NCI-H345 (cell line): ENCODE measurements at regions not wholly inside any gene's neighbourhood (a gene's known extent, or its start where the extent isn't known, plus 50 kb on each side); places are given as distances from the start of the nearest gene placed in this dataset.
"Not testable (repeated sequence)": the region's sequence is repeated elsewhere in the genome, so short reads cannot be mapped to it uniquely, and the experiment has no call there.

Experiments used
- DNase-seq: peaks from one replicate; lab custom pipeline; 2025; lab: John Stamatoyannopoulos, UW

DNA sequence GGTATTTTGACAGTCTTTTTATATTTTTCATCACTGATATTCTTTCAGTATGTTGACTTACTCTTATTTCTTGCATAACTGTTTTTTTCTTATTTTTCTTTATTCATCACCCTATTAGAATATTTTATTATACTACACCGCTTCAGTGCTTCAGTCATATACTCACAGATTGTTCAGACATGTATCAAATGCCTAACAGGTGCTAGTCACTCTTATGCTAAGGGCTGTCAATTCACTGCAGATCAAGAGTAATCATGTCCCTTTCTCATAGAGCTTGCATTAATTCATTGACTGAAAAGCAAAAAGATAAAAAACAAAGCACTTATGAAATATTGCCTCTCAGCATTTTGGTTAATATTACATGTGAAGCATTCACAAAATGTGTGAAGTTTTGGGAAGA lies 1435.6 kb downstream of the STIM2 start:
- DNase-seq: no peak

- no peak for DNase-seq
These were observed 1450.3 kb downstream of the STIM2 start for GRCh38 chr4:28310926-28311325.

- not testable (repeated sequence) for DNase-seq
These were observed 1451.9 kb downstream of the STIM2 start for GRCh38 chr4:28312497-28312896.

DNA sequence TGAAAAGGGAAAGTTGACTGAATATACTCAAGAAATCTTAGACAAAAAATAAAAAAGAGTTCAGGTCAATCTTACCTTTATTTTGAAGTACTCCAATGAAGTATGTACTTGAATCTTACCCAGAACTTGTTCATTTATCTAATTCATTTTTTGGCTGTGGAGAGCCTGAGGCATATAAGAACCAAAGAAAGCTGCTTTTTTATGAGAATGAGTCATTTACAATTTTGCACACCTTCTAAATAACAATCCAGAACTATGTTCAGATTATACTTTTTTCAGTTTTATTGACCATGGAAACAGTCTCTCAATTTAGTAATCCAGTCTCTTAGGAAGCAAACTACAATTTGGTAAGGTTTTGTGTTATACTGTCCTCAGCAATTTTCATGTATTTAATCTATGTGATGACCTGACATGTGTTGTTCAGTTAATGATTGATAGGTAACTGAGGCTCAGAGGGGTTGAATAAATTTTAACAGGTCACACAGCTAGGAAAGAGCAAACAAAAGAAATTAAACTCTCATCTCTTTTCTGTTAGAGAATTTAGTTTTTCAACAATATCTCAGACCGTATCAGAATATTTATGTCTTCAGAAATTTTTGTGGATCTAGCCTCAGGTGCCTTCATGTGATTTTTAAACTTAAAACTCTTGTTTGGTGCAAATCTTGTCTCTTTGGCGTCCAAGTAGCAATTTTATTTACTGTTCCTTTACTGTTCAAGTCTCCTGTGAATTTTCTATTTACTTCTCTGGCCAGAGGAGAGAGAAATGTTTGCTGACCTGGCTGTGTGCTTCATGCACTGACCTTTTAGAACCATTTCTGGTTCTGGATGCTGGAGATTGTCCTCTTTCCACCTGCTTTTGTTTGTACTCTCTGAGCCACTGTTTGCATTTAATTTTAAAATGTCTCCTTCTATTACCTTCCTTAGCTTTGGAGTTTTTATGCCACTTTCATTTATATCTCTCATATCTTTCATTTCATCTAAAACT lies 1453.4 kb downstream of the STIM2 start:
- DNase-seq: no peak

DNA sequence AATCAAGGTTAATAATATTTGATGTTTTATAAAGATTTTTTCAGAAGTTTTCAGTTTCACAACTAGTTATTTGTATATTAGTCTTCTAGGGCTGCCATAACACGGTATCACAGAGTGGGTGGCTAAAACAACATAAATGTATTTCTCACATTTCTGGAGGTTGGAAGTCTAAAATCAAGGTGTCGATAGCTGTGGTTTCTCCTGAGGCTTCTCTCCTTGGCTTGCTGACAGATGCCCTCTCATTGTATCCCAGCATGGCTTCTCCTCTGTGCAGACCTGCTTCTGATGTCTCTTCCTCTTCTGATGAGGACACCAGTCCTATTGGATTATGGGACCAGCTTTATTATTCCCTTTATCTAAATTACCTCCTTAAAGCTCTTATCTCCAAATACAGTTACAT lies 1456.6 kb downstream of the STIM2 start:
- DNase-seq: no peak

- no peak for DNase-seq
These were observed 1473.6 kb downstream of the STIM2 start for GRCh38 chr4:28334249-28334648.

DNA sequence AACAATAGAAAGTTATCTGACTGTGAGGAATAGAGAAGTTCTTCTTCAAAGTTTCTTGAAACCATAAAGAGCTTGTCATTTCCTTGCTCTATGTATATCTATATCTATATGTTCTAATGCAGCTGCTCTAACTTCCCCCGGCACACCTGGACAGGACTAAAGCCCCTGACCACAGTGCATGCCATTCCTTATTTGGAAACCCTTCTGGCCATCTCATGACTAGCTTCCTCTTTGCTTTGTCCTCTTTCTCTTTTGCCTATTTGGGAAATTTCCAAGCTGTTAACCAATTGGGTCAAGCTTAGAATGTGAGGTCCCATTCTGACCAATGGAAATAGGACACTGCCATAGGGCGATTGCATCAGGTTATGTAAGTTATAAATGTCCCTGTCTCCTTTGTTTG lies 1481.1 kb downstream of the STIM2 start:
- no peak for DNase-seq

GRCh38 chr4:28350485-28350884 lies 1489.8 kb downstream of the STIM2 start:
- no peak for DNase-seq

- no peak for DNase-seq
These were observed 1490.5 kb downstream of the STIM2 start for GRCh38 chr4:28351102-28351501.

DNA sequence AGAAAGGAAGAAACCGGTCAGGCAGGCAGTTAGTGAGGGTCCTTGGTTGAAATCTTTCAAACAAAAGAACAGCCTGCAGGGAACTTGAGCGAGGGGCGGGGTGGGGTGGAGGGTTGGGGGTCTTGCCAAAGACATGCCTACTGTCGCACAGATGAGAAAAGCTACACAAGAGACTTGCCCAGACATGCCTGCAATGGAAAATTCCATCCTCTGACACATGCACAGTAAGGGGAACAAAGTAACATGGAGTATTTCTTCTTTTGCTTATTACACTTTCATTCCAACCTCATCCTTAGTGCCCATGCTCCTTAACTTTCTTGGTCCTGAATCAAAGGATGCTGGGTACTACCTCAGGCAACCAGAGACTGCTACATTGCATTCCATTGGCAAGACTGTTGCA lies 1491.2 kb downstream of the STIM2 start:
- no peak for DNase-seq

DNA sequence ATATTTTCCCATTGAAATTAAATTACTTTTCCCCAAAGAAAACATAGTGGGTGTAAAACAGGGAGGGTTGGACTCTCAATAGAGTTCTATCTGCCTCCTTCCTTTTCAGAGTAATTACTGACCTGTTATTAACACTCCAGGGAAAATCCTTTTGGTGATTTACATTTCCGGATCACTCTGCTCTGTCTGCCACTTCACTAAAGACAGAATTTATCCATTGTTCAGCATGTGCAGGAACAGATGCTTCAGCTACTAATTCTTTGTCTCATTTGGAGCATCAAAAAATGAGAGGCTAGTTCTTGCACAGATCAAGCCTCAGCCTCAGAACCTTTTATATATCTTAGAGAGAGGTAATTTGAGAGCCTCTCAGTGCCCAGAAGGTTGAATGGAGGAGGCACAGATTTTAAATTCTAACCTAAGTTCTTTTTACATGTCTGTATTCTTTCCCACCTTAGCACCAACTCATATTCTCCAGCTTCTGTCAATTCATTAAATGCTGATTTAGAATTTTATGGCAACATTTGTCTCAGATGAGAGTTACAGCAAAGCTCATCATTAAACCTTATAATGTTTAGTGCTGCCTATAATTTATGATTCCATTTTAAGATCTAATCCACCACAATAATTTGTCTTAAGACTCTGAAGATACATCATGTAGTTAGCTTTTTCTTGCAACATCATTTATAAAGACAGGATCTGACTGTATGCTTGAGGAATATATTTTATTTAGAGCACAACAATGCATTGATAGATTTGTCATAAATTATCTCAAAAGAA lies 1494.4 kb downstream of the STIM2 start:
- DNase-seq: no peak

GRCh38 chr4:28357990-28358389 lies 1497.3 kb downstream of the STIM2 start:
- DNase-seq: no peak

DNA sequence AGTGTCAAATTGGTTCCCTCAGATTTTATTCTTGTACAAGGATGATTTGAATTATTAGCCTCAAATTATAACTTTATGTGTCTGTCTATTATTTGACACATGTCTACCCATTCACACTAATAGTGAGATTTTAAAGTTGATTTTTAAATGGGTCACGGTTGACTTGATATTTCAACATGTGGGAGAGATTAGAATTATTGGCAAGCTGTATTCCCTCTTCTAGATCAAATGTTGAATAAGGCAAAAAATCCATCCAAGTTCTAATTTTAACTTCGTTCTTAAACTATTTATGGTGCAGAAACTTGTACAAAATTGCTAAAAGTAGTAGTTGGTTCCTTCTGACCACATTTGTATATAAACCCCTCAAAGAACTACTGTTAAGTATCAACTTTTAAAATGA lies 1498.0 kb downstream of the STIM2 start:
- no peak for DNase-seq

GRCh38 chr4:28360681-28361080 lies 1500.0 kb downstream of the STIM2 start:
- no peak for DNase-seq

- DNase-seq: no peak
These were observed 1501.5 kb downstream of the STIM2 start for GRCh38 chr4:28362169-28362568.

DNA sequence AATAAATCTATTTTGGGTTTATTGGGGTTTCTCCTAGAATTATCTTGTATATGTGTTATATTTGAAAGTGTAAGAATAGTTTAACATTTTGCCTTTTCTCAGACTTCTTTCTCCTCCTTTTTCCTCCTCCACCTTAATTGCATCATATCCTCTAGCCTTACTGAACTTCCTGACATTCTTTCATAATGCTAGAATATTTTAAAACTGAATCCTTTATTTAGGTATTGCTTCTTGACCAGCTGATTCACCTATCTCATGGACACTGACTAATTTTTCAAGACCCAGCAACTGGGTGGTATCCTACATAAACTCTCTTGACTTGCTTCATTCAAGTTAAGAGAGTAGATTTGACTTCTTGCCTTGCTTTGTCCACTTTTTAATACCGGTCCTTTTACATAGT lies 1508.9 kb downstream of the STIM2 start:
- DNase-seq: no peak

DNA sequence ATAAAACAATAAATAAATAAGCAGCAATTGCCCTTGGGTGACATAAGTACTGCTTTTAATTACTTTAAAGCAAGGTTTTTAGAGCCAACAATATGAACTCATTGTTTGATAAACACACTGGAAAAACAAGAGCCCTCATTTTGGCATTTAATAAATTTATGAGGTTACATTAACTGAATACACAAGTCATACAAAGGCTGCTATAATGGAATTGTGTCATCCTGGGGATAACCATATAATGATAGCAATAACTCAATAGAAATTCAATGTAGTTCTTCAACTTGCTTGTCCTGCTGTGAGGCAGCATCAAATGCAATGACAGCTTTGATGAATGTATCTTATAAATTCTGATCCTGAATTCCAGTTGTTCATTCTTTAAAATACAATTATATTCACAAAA lies 1512.5 kb downstream of the STIM2 start:
- no peak for DNase-seq

GRCh38 chr4:28373601-28374000 lies 1513.0 kb downstream of the STIM2 start:
- no peak for DNase-seq

GRCh38 chr4:28378109-28378830 lies 1517.6 kb downstream of the STIM2 start:
- DNase-seq: no peak

DNA sequence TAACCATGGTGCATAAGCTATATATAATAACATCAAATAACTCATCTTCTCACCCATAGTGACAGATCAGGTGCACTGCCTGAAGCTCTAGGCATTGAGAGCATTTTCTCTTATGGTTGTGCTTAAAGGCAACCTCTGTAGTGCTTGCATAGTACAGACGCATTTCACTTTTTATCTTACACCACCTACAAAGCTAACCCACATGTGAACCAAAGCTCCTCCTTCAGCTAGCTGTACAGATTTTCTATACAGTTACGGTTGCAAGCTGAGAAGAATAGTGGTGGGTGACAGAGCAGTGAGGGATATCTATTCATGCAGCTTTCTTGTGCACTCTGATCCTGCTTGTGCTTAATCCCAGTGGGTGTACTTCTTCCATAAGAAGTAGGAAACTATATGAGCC lies 1525.2 kb downstream of the STIM2 start:
- DNase-seq: no peak

- no peak for DNase-seq
These were observed 1526.1 kb downstream of the STIM2 start for GRCh38 chr4:28386776-28387175.

DNA sequence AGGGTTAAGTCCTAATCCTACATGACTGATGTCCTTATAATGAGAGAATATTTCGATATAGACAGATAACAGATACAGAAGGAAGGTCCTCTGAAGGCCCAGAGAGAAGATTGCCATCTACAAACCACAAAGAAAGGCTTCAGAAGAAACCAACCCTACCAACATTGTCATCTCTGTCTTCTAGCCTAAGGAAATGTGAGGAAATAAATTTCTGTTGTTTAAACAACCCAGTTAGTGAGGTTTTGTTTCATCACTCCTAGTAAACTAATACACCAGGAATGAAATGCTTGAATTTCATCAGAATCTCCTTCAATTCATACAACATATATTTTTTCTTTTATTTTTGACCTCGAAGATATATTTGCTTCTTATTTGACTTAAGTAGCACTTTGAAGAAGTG lies 1527.8 kb downstream of the STIM2 start:
- no peak for DNase-seq
